HL-60 (cell line): ENCODE measurements at regions not wholly inside any gene's neighbourhood (a gene's known extent, or its start where the extent isn't known, plus 50 kb on each side); places are given as distances from the start of the nearest gene placed in this dataset.
"Not testable (repeated sequence)": the region's sequence is repeated elsewhere in the genome, so short reads cannot be mapped to it uniquely, and the experiment has no call there.

Experiments used
- POLR2AphosphoS5 ChIP-seq: IDR thresholded peaks from 2 replicates; pipeline ENCODE4 v1.6.1; 2012; ENCODE audit warnings: low read depth
- TF ChIP-seq, protein P1 (sequence below): IDR thresholded peaks from one replicate; pipeline ENCODE4 v1.5.1; 2011; ENCODE audit warnings: low read length, control low read depth, inconsistent platforms; ENCODE audit not compliant: insufficient read depth

- not testable (repeated sequence) for TF ChIP-seq POLR2AphosphoS5
- TF ChIP-seq, protein P1, sequence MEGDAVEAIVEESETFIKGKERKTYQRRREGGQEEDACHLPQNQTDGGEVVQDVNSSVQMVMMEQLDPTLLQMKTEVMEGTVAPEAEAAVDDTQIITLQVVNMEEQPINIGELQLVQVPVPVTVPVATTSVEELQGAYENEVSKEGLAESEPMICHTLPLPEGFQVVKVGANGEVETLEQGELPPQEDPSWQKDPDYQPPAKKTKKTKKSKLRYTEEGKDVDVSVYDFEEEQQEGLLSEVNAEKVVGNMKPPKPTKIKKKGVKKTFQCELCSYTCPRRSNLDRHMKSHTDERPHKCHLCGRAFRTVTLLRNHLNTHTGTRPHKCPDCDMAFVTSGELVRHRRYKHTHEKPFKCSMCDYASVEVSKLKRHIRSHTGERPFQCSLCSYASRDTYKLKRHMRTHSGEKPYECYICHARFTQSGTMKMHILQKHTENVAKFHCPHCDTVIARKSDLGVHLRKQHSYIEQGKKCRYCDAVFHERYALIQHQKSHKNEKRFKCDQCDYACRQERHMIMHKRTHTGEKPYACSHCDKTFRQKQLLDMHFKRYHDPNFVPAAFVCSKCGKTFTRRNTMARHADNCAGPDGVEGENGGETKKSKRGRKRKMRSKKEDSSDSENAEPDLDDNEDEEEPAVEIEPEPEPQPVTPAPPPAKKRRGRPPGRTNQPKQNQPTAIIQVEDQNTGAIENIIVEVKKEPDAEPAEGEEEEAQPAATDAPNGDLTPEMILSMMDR = not testable (repeated sequence)
These were observed 192.0 kb upstream of the TOX3 start for GRCh38 chr16:52738992-52739391.
